Panc1 (cell line): ENCODE measurements at regions not wholly inside any gene's neighbourhood (a gene's known extent, or its start where the extent isn't known, plus 50 kb on each side); places are given as distances from the start of the nearest gene placed in this dataset.

ENCODE experiments used
- ATAC-seq: fragments of 200-7000 bp; cut with Tn5 transposase; 2 replicates; pipeline ENCODE4 v1.9.1; 2020; ENCODE audit warnings: mild to moderate bottlenecking, moderate library complexity
- BruUV-seq: library from RNA; stranded (reverse); fragments of 400-500 nt; replicated peaks from 2 replicates; lab custom pipeline; 2021; lab: Mats Ljungman, UMichigan
- CTCF ChIA-PET: fragments of 300-600 bp; sonication (Branson Sonifier 250); formaldehyde crosslinking; loops from one replicate; lab custom pipeline; 2022; ENCODE audit warnings: antibody characterized with exemption; lab: Charles Lee
- POLR2A ChIA-PET: fragments of 300-600 bp; sonication (Branson Sonifier 250); formaldehyde crosslinking; loops from one replicate; lab custom pipeline; 2022; ENCODE audit warnings: antibody characterized with exemption; lab: Charles Lee
- DNase-seq: peaks from one replicate; pipeline ENCODE4 v3.0.0-alpha.2; 2010; ENCODE audit warnings: low read depth, low spot score
- H3K27ac ChIP-seq: 2 replicates; pipeline ENCODE4 v1.5.1; 2011; ENCODE audit warnings: mild to moderate bottlenecking, low read length, inconsistent platforms
- H3K27me3 ChIP-seq: fragments of 200-500 bp; sonication (Bioruptor generic); 2 replicates; pipeline ENCODE4 v1.6.0; 2014; ENCODE audit warnings: low read length, inconsistent platforms; ENCODE audit not compliant: control insufficient read depth, insufficient read depth
- H3K36me3 ChIP-seq: fragments of 200-500 bp; sonication (Bioruptor generic); 2 replicates; pipeline ENCODE4 v1.5.1; 2014; ENCODE audit warnings: inconsistent platforms, mild to moderate bottlenecking, low read length, moderate library complexity; ENCODE audit not compliant: control insufficient read depth, insufficient read depth
- H3K4me1 ChIP-seq: 2 replicates; pipeline ENCODE4 v1.5.1; 2011; ENCODE audit warnings: inconsistent platforms, mild to moderate bottlenecking, low read length, moderate library complexity; ENCODE audit not compliant: control insufficient read depth, insufficient read depth
- H3K4me3 ChIP-seq, 2 experiments: 2 replicates each; pipeline ENCODE4 v1.5.1; 2011 to 2012; ENCODE audit warnings: low read depth in 2 of 2, low read length in 2 of 2, mild to moderate bottlenecking in 2 of 2, inconsistent platforms in 1 of 2, moderate library complexity in 1 of 2
- H3K9me3 ChIP-seq: fragments of 200-500 bp; sonication (Bioruptor generic); 2 replicates; pipeline ENCODE4 v1.5.1; 2014; ENCODE audit warnings: low read depth, mild to moderate bottlenecking, inconsistent platforms, low read length, moderate library complexity; ENCODE audit not compliant: control insufficient read depth, insufficient read depth
- POLR2AphosphoS5 ChIP-seq: IDR thresholded peaks from 2 replicates; pipeline ENCODE4 v1.6.1; 2012; ENCODE audit warnings: mild to moderate bottlenecking, low read depth, low read length, moderate library complexity
- REST ChIP-seq, 2 experiments: IDR thresholded peaks; 2 replicates each; pipeline ENCODE4 v1.6.1; 2011 to 2012; ENCODE audit warnings: low read depth in 2 of 2, control low read depth in 1 of 2, low read length in 1 of 2, mild to moderate bottlenecking in 1 of 2, moderate library complexity in 1 of 2; ENCODE audit not compliant: insufficient read depth in 1 of 2
- SIN3A ChIP-seq: IDR thresholded peaks from 2 replicates; pipeline ENCODE4 v1.6.1; 2012; ENCODE audit warnings: low read depth, mild to moderate bottlenecking, low read length, moderate library complexity, borderline replicate concordance; ENCODE audit not compliant: insufficient read depth
- TCF7L2 ChIP-seq: IDR thresholded peaks from 2 replicates; pipeline ENCODE4 v1.6.1; 2011; ENCODE audit warnings: mild to moderate bottlenecking, low read depth, low read length, inconsistent platforms
- in situ Hi-C: cut with HindIII; loops from 2 replicates; pipeline ENCODE4 v1.10.0; 2016; ENCODE audit warnings: low sequenced_read_pairs, low pct_unique_long_range_greater_than_20kb
- intact Hi-C: fragments of 100-400 bp; cut with micrococcal nuclease; formaldehyde crosslinking; loops from one replicate; pipeline ENCODE4 v1.10.0; 2022; ENCODE audit not compliant: unreplicated experiment
- TF ChIP-seq, protein P1 (sequence below): fragments of 450-650 bp; IDR thresholded peaks from 2 replicates; pipeline ENCODE4 v1.5.1; 2017; ENCODE audit warnings: mild to moderate bottlenecking

GRCh38 chr13:100848304-100848703 is 173.7 kb upstream of the TMTC4 start:
- H3K27ac ChIP-seq = no peak overlapping the region
- intact Hi-C loops = no loop called here
- H3K9me3 ChIP-seq = no peaks in the 10 kb centered on the region
- H3K4me1 ChIP-seq = no peaks in the 10 kb centered on the region
- CTCF ChIA-PET = no interaction called here
- H3K27me3 ChIP-seq = no peaks in the 10 kb centered on the region; the same call in 1 of the 2 replicates
- no TSS peak for BruUV-seq
- ATAC-seq = no peak
- POLR2A ChIA-PET = no interaction called here
- DNase-seq = no peak
- TF ChIP-seq TCF7L2 (no peak), SIN3A (no peak), REST (IDR thresholded peaks at IDR 0.05; ENCODE audit: insufficient read depth in 1 of 2, low read depth in 2 of 2, low read length in 1 of 2) (no peak), POLR2AphosphoS5 (no peak)
- TF ChIP-seq, protein P1, sequence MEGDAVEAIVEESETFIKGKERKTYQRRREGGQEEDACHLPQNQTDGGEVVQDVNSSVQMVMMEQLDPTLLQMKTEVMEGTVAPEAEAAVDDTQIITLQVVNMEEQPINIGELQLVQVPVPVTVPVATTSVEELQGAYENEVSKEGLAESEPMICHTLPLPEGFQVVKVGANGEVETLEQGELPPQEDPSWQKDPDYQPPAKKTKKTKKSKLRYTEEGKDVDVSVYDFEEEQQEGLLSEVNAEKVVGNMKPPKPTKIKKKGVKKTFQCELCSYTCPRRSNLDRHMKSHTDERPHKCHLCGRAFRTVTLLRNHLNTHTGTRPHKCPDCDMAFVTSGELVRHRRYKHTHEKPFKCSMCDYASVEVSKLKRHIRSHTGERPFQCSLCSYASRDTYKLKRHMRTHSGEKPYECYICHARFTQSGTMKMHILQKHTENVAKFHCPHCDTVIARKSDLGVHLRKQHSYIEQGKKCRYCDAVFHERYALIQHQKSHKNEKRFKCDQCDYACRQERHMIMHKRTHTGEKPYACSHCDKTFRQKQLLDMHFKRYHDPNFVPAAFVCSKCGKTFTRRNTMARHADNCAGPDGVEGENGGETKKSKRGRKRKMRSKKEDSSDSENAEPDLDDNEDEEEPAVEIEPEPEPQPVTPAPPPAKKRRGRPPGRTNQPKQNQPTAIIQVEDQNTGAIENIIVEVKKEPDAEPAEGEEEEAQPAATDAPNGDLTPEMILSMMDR = no peak
- no peak overlapping the region for H3K4me3 ChIP-seq
- in situ Hi-C loops = no loop called here
- no peaks in the 10 kb centered on the region for H3K36me3 ChIP-seq

- in situ Hi-C loops = no loop called here
- no peaks in the 10 kb centered on the region for H3K9me3 ChIP-seq
- no peaks in the 10 kb centered on the region for H3K4me1 ChIP-seq
- H3K27ac ChIP-seq = no peak overlapping the region
- BruUV-seq = no TSS peak
- DNase-seq = no peak
- intact Hi-C loops = no loop called here
- H3K36me3 ChIP-seq = no peaks in the 10 kb centered on the region
- no peaks in the 10 kb centered on the region; the same call in 1 of the 2 replicates for H3K27me3 ChIP-seq
- H3K4me3 ChIP-seq = no peak overlapping the region
- no peak for ATAC-seq
- POLR2A ChIA-PET = no interaction called here
- TF ChIP-seq POLR2AphosphoS5 (no peak), REST (IDR thresholded peaks at IDR 0.05; ENCODE audit: insufficient read depth in 1 of 2, low read depth in 2 of 2, low read length in 1 of 2) (no peak), TCF7L2 (no peak), SIN3A (no peak)
- TF ChIP-seq, protein P1 = no peak
- CTCF ChIA-PET = no interaction called here
These were observed 170.6 kb upstream of the TMTC4 start for GRCh38 chr13:100845128-100845757.
